ENCODE measurements at regions not wholly inside any gene's neighbourhood (a gene's known extent, or its start where the extent isn't known, plus 50 kb on each side); places are given as distances from the start of the nearest gene placed in this dataset.

DNA sequence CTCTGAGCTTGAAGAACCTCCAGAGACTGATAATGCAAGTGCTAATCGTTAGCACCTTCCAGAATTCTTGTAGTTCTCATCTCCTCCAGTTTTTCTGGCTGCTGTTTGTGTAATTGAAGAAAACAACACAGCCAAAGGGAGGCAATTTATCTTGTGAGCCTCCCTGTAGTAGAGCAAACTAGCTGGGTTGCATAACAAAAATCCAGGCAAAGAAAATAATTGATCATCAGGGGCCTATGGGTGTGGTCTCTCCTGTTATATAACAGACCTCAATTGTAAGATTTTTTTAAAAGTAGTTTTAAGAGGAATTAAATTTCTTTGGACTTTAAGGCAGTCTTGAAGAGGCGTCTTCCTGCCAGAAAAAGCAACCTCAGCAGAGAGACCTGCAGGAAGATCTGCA, 817.0 kb downstream of the CENPC start:
- TF ChIP-seq EZH2 (IDR thresholded peaks at IDR 0.05; ENCODE audit: insufficient read depth, poor library complexity, severe bottlenecking) = no peak
- TF ChIP-seq EZH2phosphoT487 (IDR thresholded peaks at IDR 0.05; ENCODE audit: insufficient read depth, low read depth) = no peak

Measured in GM23248 (cell line).